ENCODE measurements at regions not wholly inside any gene's neighbourhood (a gene's known extent, or its start where the extent isn't known, plus 50 kb on each side); places are given as distances from the start of the nearest gene placed in this dataset.

DNA sequence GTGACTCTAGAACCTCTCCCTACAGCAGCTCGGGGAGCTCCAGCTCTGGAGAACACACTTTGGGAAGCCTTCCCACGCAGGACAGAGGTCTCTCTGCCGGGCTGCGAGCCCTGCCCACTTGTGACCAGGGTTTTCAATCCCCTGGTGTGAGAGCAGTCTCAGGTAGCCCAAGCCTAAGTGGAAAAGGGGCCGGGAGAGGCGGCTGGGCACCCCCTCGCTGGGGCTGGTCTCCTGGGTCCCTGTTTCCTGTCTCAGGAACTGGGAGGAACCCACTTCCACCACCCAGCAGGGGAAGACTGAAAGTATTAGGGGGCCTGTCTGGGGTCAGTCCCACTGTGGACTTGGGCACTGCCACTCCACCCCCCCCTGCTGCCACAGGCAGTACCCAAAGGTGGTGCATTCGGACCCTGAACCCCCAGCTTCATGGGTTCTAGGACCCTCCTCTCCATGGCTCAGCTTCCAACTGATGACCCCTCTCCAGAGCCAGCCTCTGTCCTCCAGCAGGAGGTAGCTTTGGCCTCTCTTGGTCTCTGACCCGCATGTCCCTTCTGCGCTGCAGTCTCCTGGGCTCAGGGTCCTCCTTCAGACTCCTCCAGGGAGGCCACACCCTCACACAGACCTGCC is 70.0 kb downstream of the RRM2 start:
- Histone ChIP-seq H3K23me2 (ENCODE audit: insufficient read length, low read depth, low read length, poor library complexity, severe bottlenecking) (no peaks in the 10 kb centered on the region), H2BK120ac (ENCODE audit: low read depth, low read length, poor library complexity, severe bottlenecking) (no peak overlapping the region), H3K4me1 (ENCODE audit: insufficient read depth, low read length) (no peaks in the 10 kb centered on the region), H4K20me1 (ENCODE audit: control insufficient read depth, insufficient read depth, insufficient read length) (no peaks in the 10 kb centered on the region), H2AK5ac (ENCODE audit: insufficient read length, low read length) (no peak overlapping the region), H2BK15ac (ENCODE audit: low read depth, low read length) (no peak overlapping the region), H3T11ph (ENCODE audit: low read length) (no peak overlapping the region), H3K56ac (ENCODE audit: insufficient read length, low read depth, low read length) (no peak overlapping the region), H2AFZ (ENCODE audit: low read length) (no peak overlapping the region), H2BK20ac (ENCODE audit: low read depth, low read length, poor library complexity, severe bottlenecking) (no peak overlapping the region), H4K8ac (replicated peaks; ENCODE audit: insufficient read length, low read depth, low read length) (no peak overlapping the region), H2BK5ac (ENCODE audit: insufficient read length, low read length) (no peak overlapping the region), H3K4ac (ENCODE audit: low read depth, low read length) (no peak overlapping the region), H3K9ac (ENCODE audit: extremely low read depth, insufficient read length, low read length) (no peak overlapping the region), H3K9me3 (ENCODE audit: control insufficient read depth, low read depth, low read length) (no peaks in the 10 kb centered on the region), H2BK12ac (ENCODE audit: insufficient read length, low read depth, low read length) (no peak overlapping the region), H3K79me1 (ENCODE audit: insufficient read depth, low read depth, low read length, poor library complexity, severe bottlenecking) (no peaks in the 10 kb centered on the region), H3K27me3 (ENCODE audit: insufficient read depth, low read length) (no peaks in the 10 kb centered on the region), H3K18ac (ENCODE audit: insufficient read length, low read depth, low read length) (no peak overlapping the region), H3K23ac (ENCODE audit: insufficient read length, low read depth, low read length) (no peak overlapping the region), H3K79me2 (ENCODE audit: insufficient read depth, low read length) (no peaks in the 10 kb centered on the region; the same call in 1 of the 2 replicates), H3K14ac (ENCODE audit: insufficient read depth, low read length) (no peak overlapping the region; the same call in 1 of the 2 replicates), H4K91ac (ENCODE audit: insufficient read length, low read depth, low read length) (no peak overlapping the region), H4K5ac (ENCODE audit: insufficient read length, low read depth, low read length) (no peak overlapping the region), H3K27ac (ENCODE audit: insufficient read length, low read depth, low read length) (no peak overlapping the region), H3K4me2 (ENCODE audit: insufficient read depth, insufficient read length, low read length) (no peak overlapping the region)
- TF ChIP-seq, protein P1, sequence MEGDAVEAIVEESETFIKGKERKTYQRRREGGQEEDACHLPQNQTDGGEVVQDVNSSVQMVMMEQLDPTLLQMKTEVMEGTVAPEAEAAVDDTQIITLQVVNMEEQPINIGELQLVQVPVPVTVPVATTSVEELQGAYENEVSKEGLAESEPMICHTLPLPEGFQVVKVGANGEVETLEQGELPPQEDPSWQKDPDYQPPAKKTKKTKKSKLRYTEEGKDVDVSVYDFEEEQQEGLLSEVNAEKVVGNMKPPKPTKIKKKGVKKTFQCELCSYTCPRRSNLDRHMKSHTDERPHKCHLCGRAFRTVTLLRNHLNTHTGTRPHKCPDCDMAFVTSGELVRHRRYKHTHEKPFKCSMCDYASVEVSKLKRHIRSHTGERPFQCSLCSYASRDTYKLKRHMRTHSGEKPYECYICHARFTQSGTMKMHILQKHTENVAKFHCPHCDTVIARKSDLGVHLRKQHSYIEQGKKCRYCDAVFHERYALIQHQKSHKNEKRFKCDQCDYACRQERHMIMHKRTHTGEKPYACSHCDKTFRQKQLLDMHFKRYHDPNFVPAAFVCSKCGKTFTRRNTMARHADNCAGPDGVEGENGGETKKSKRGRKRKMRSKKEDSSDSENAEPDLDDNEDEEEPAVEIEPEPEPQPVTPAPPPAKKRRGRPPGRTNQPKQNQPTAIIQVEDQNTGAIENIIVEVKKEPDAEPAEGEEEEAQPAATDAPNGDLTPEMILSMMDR (conservative IDR thresholded peaks at IDR 0.05) = no peak
- H3K4me1 Mint-ChIP-seq = no peaks in the 10 kb centered on the region
- H3K27ac Mint-ChIP-seq = no peak overlapping the region
- H3K36me3 Mint-ChIP-seq (ENCODE audit: insufficient read depth in 1 of 3, low read depth in 3 of 3) = peaks cover 3 to 16% (median 15%) of the 10 kb centered on the region in 3 experiments; a peak in 6 of 7 replicates
- H3K27me3 Mint-ChIP-seq (ENCODE audit: low read depth) = no peaks in the 10 kb centered on the region
- no peak for DNase-seq
- H3K4me3 Mint-ChIP-seq = no peak overlapping the region
- no CpG with 5 or more reads among the region's 10 CpGs for WGBS (ENCODE audit: extremely low coverage, insufficient read length, low lambda C conversion rate)
- H3K9me3 Mint-ChIP-seq = peaks cover 6 to 8% of the 10 kb centered on the region in 2 experiments; a peak in 3 of 5 replicates
